GM10266 (cell line): ENCODE measurements at regions not wholly inside any gene's neighbourhood (a gene's known extent, or its start where the extent isn't known, plus 50 kb on each side); places are given as distances from the start of the nearest gene placed in this dataset.
"Not testable (repeated sequence)": the region's sequence is repeated elsewhere in the genome, so short reads cannot be mapped to it uniquely, and the experiment has no call there.

Source experiments
- DNase-seq: peaks from one replicate; pipeline ENCODE4 v3.0.0; 2012; ENCODE audit errors: extremely low spot score
- CTCF ChIP-seq: IDR thresholded peaks from 2 replicates; pipeline ENCODE4 v1.5.1; 2012; ENCODE audit warnings: mild to moderate bottlenecking, low read depth; ENCODE audit not compliant: control insufficient read depth, insufficient read depth; ENCODE audit errors: missing control alignments

DNA sequence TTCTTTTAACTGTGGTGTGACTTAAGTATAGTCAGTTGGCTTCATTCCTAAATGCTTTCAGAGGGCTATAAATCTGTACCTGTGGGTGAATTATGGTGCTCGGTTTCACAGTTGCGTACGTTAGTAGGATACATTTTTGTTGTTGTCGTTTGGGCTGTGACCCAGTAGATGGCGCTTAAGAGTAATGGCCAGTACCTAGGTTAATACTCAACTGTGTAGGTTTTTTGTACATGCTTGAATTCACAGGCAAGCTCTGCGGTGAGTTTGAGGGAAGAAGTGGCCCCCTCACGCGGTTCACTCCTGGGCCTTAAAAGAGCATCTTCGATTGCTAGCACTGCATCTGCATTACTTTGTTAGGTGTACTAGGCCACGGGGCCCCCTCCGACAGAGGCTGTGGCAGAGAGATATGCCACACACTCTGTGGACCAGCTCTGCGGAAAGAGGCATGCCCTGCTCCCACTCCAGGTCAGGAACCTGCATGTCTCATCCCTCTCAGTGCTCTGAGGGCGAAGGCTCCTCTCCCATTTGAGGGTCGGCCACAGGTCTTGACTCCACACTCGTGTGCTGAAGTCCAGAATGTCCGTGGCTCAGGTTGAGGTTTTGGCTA, 224.6 kb upstream of the TBL1Y start:
- not testable (repeated sequence) for DNase-seq

- DNase-seq, result not testable (repeated sequence)
These were observed 208.8 kb upstream of the TBL1Y start for GRCh38 chrY:6701558-6702161.

- not testable (repeated sequence) for DNase-seq
These were observed 189.1 kb upstream of the TBL1Y start for GRCh38 chrY:6721443-6721842.

DNA sequence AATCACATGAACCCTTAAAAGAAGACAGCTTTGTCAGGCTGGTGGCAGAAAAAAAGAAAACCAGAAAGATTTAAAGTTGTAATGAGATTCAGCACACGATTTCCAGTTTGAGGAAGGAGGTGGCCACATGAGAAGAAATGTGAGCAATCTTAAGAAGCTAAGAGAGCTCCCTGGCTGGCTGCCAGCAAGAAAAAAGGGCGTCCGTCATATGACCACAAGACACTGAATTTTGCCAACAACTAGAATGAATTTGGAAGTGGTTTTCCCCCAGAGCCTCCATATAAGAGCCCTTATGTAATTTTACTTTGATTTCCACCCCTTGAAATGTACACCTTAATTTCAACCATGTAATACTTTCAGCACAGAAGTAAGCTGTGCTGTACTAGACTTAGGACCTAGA, 163.3 kb upstream of the TBL1Y start:
- DNase-seq, result not testable (repeated sequence)

DNA sequence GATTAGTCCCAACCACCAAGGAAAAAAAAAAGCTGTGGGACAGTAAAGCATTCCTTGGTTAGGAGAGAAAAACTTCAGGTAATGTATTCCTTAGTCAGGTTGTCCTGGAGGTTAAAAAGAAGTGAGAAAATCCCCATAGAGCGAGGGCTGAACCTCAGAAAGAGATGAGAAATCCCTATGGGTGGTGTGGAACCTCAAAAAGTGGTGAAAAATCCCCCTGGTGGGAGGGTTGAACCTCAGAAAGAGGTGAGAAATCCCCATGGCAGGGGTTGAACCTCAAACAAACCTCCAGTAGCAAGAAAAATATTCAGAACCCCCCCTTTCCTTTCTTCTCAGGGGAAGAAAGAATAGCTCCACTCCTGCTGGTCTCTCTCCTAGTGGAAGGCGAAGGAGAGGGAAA, 128.2 kb upstream of the TBL1Y start:
- TF ChIP-seq CTCF, result no peak
- peak; percentile 1 for DNase-seq

DNA sequence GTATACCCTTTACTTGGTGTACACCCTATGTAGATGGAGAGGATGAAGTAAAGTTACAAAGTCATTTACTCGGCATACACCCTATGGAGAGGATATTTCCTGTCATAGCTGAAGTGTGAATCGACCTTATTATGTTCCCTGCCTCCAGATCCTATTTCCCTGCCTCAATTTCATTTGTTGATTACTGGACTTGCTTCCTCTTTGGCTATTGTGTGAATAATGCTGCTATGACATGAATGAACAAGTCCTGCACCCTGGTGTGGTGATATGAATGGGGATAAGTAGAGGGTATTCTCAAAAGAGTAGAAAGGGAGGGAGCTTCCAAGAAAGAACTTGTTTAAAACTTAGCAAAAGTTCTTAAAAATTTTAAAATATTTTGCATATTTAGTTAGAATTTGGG, 123.5 kb upstream of the TBL1Y start:
- no peak for TF ChIP-seq CTCF
- DNase-seq, result no peak

DNA sequence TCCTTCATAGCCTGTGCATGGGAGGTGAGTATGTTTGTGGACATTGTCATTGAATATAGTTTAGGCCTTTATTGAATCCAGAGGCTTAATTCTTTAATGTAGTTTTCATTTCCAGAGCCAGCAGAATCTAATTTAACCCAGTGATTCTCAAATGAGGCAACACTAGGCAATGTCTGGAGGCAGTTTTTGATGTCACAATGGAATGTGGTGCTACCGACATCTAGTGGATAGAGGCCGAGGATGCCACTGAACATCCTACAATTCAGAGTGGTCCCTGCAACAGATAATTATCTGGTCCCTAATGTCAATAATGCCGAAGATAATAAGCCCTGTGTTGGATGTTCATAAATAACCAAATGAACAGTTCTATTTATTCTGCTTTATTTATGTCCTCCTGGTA, 98.9 kb upstream of the TBL1Y start:
- TF ChIP-seq CTCF, result peak; percentile 34
- DNase-seq, result peak; percentile 4
